NT2/D1 (cell line): ENCODE measurements at regions not wholly inside any gene's neighbourhood (a gene's known extent, or its start where the extent isn't known, plus 50 kb on each side); places are given as distances from the start of the nearest gene placed in this dataset.

Experiments used
- DNase-seq: peaks from one replicate; pipeline ENCODE4 v3.0.0-alpha.2; 2011; ENCODE audit warnings: low read depth, low spot score
- H3K27me3 ChIP-seq: 2 replicates; pipeline ENCODE4 v1.6.0; 2011; ENCODE audit warnings: mild to moderate bottlenecking; ENCODE audit not compliant: insufficient read length, insufficient read depth
- H3K36me3 ChIP-seq: 2 replicates; pipeline ENCODE4 v1.6.1; 2011; ENCODE audit warnings: mild to moderate bottlenecking, low read length, mixed read lengths; ENCODE audit not compliant: insufficient read depth, insufficient read length
- H3K4me1 ChIP-seq: 2 replicates; pipeline ENCODE4 v1.5.1; 2011; ENCODE audit not compliant: insufficient read depth, insufficient read length
- H3K4me3 ChIP-seq: 2 replicates; pipeline ENCODE4 v1.5.1; 2011; ENCODE audit warnings: low read depth; ENCODE audit not compliant: insufficient read length
- H3K9ac ChIP-seq: 2 replicates; pipeline ENCODE4 v1.6.0; 2011; ENCODE audit warnings: low read depth; ENCODE audit not compliant: insufficient read length
- H3K9me3 ChIP-seq: 2 replicates; pipeline ENCODE4 v1.5.1; 2011; ENCODE audit warnings: mild to moderate bottlenecking, low read length; ENCODE audit not compliant: insufficient read depth
- SUZ12 ChIP-seq: IDR thresholded peaks from 2 replicates; pipeline ENCODE4 v1.6.1; 2011; ENCODE audit not compliant: insufficient read length, insufficient read depth; ENCODE audit errors: extremely low read depth
- YY1 ChIP-seq: IDR thresholded peaks from 2 replicates; pipeline ENCODE4 v1.6.1; 2011; ENCODE audit not compliant: insufficient read length, insufficient read depth
- ZNF274 ChIP-seq: IDR thresholded peaks from 2 replicates; pipeline ENCODE4 v1.6.1; 2011; ENCODE audit warnings: mild to moderate bottlenecking, low read depth, low read length

- Histone ChIP-seq H3K9me3 (no peaks in the 10 kb centered on the region), H3K4me1 (no peaks in the 10 kb centered on the region), H3K27me3 (no peaks in the 10 kb centered on the region), H3K9ac (no peak overlapping the region), H3K36me3 (no peaks in the 10 kb centered on the region), H3K4me3 (no peak overlapping the region)
- no peak for DNase-seq
- TF ChIP-seq YY1 = no peak
- TF ChIP-seq SUZ12 = no peak
- TF ChIP-seq ZNF274 = no peak
Observed at GRCh38 chr9:26770821-26771220, 121.8 kb downstream of the CAAP1 start.

GRCh38 chr9:26768145-26768544 is 124.5 kb downstream of the CAAP1 start:
- H3K9ac ChIP-seq = no peak overlapping the region
- no peak for DNase-seq
- no peaks in the 10 kb centered on the region for H3K9me3 ChIP-seq
- H3K36me3 ChIP-seq = no peaks in the 10 kb centered on the region
- no peaks in the 10 kb centered on the region for H3K4me1 ChIP-seq
- H3K4me3 ChIP-seq = no peak overlapping the region
- no peaks in the 10 kb centered on the region for H3K27me3 ChIP-seq
- TF ChIP-seq YY1 (no peak), SUZ12 (no peak), ZNF274 (no peak)

- no peak overlapping the region for H3K4me3 ChIP-seq
- TF ChIP-seq ZNF274 = no peak
- no peak for TF ChIP-seq YY1
- no peak for TF ChIP-seq SUZ12
- H3K27me3 ChIP-seq = no peaks in the 10 kb centered on the region
- H3K9ac ChIP-seq = no peak overlapping the region
- no peaks in the 10 kb centered on the region for H3K36me3 ChIP-seq
- H3K9me3 ChIP-seq = no peaks in the 10 kb centered on the region
- no peaks in the 10 kb centered on the region for H3K4me1 ChIP-seq
- DNase-seq = no peak
Observed at GRCh38 chr9:26760675-26761074, 131.9 kb downstream of the CAAP1 start.

GRCh38 chr9:26758655-26759054 is 133.9 kb downstream of the CAAP1 start:
- Histone ChIP-seq H3K27me3 (no peaks in the 10 kb centered on the region), H3K9ac (no peak overlapping the region), H3K9me3 (no peaks in the 10 kb centered on the region), H3K36me3 (no peaks in the 10 kb centered on the region), H3K4me3 (no peak overlapping the region), H3K4me1 (no peaks in the 10 kb centered on the region)
- TF ChIP-seq ZNF274 (no peak), SUZ12 (no peak), YY1 (no peak)
- no peak for DNase-seq

- no peak overlapping the region for H3K9ac ChIP-seq
- no peaks in the 10 kb centered on the region for H3K4me1 ChIP-seq
- H3K36me3 ChIP-seq = no peaks in the 10 kb centered on the region
- no peak for DNase-seq
- TF ChIP-seq YY1 (no peak), ZNF274 (no peak), SUZ12 (no peak)
- H3K4me3 ChIP-seq = no peak overlapping the region
- no peaks in the 10 kb centered on the region for H3K27me3 ChIP-seq
- H3K9me3 ChIP-seq = peaks cover 8% of the 10 kb centered on the region; the same call in 1 of the 2 replicates
Observed at GRCh38 chr9:26756881-26757280, 135.7 kb downstream of the CAAP1 start.

- Histone ChIP-seq H3K36me3 (no peaks in the 10 kb centered on the region), H3K4me1 (no peaks in the 10 kb centered on the region), H3K4me3 (no peak overlapping the region), H3K9me3 (peaks cover 8% of the 10 kb centered on the region; the same call in 1 of the 2 replicates), H3K27me3 (no peaks in the 10 kb centered on the region), H3K9ac (no peak overlapping the region)
- TF ChIP-seq SUZ12 (no peak), YY1 (no peak), ZNF274 (no peak)
- no peak for DNase-seq
Observed at GRCh38 chr9:26755476-26755875, 137.1 kb downstream of the CAAP1 start.

GRCh38 chr9:26754509-26755164 is 138.0 kb downstream of the CAAP1 start:
- no peak overlapping the region for H3K4me3 ChIP-seq
- DNase-seq = no peak

More at GRCh38 chr9:26754509-26755164, 138.0 kb downstream of the CAAP1 start:
- no peaks in the 10 kb centered on the region for H3K27me3 ChIP-seq
- TF ChIP-seq YY1 = no peak
- TF ChIP-seq SUZ12 = no peak
- no peak for TF ChIP-seq ZNF274
- no peaks in the 10 kb centered on the region for H3K36me3 ChIP-seq
- H3K9ac ChIP-seq = no peak overlapping the region
- no peaks in the 10 kb centered on the region for H3K4me1 ChIP-seq
- H3K9me3 ChIP-seq = peaks cover 8% of the 10 kb centered on the region; the same call in 1 of the 2 replicates
